Panc1 (cell line): ENCODE measurements at regions not wholly inside any gene's neighbourhood (a gene's known extent, or its start where the extent isn't known, plus 50 kb on each side); places are given as distances from the start of the nearest gene placed in this dataset.
"Not testable (repeated sequence)": the region's sequence is repeated elsewhere in the genome, so short reads cannot be mapped to it uniquely, and the experiment has no call there.

Source experiments
- ATAC-seq: fragments of 200-7000 bp; cut with Tn5 transposase; 2 replicates; pipeline ENCODE4 v1.9.1; 2020; ENCODE audit warnings: mild to moderate bottlenecking, moderate library complexity
- BruUV-seq: library from RNA; stranded (reverse); fragments of 400-500 nt; replicated peaks from 2 replicates; lab custom pipeline; 2021; lab: Mats Ljungman, UMichigan
- CTCF ChIA-PET: fragments of 300-600 bp; sonication (Branson Sonifier 250); formaldehyde crosslinking; loops from one replicate; lab custom pipeline; 2022; ENCODE audit warnings: antibody characterized with exemption; lab: Charles Lee
- POLR2A ChIA-PET: fragments of 300-600 bp; sonication (Branson Sonifier 250); formaldehyde crosslinking; loops from one replicate; lab custom pipeline; 2022; ENCODE audit warnings: antibody characterized with exemption; lab: Charles Lee
- DNase-seq: peaks from one replicate; pipeline ENCODE4 v3.0.0-alpha.2; 2010; ENCODE audit warnings: low read depth, low spot score
- H3K27ac ChIP-seq: 2 replicates; pipeline ENCODE4 v1.5.1; 2011; ENCODE audit warnings: mild to moderate bottlenecking, low read length, inconsistent platforms
- H3K27me3 ChIP-seq: fragments of 200-500 bp; sonication (Bioruptor generic); 2 replicates; pipeline ENCODE4 v1.6.0; 2014; ENCODE audit warnings: low read length, inconsistent platforms; ENCODE audit not compliant: control insufficient read depth, insufficient read depth
- H3K36me3 ChIP-seq: fragments of 200-500 bp; sonication (Bioruptor generic); 2 replicates; pipeline ENCODE4 v1.5.1; 2014; ENCODE audit warnings: inconsistent platforms, mild to moderate bottlenecking, low read length, moderate library complexity; ENCODE audit not compliant: control insufficient read depth, insufficient read depth
- H3K4me1 ChIP-seq: 2 replicates; pipeline ENCODE4 v1.5.1; 2011; ENCODE audit warnings: inconsistent platforms, mild to moderate bottlenecking, low read length, moderate library complexity; ENCODE audit not compliant: control insufficient read depth, insufficient read depth
- H3K4me3 ChIP-seq, 2 experiments: 2 replicates each; pipeline ENCODE4 v1.5.1; 2011 to 2012; ENCODE audit warnings: low read depth in 2 of 2, low read length in 2 of 2, mild to moderate bottlenecking in 2 of 2, inconsistent platforms in 1 of 2, moderate library complexity in 1 of 2
- H3K9me3 ChIP-seq: fragments of 200-500 bp; sonication (Bioruptor generic); 2 replicates; pipeline ENCODE4 v1.5.1; 2014; ENCODE audit warnings: low read depth, mild to moderate bottlenecking, inconsistent platforms, low read length, moderate library complexity; ENCODE audit not compliant: control insufficient read depth, insufficient read depth
- CTCF ChIP-seq: fragments of 450-650 bp; IDR thresholded peaks from 2 replicates; pipeline ENCODE4 v1.5.1; 2017; ENCODE audit warnings: mild to moderate bottlenecking
- POLR2AphosphoS5 ChIP-seq: IDR thresholded peaks from 2 replicates; pipeline ENCODE4 v1.6.1; 2012; ENCODE audit warnings: mild to moderate bottlenecking, low read depth, low read length, moderate library complexity
- SIN3A ChIP-seq: IDR thresholded peaks from 2 replicates; pipeline ENCODE4 v1.6.1; 2012; ENCODE audit warnings: low read depth, mild to moderate bottlenecking, low read length, moderate library complexity, borderline replicate concordance; ENCODE audit not compliant: insufficient read depth
- TCF7L2 ChIP-seq: IDR thresholded peaks from 2 replicates; pipeline ENCODE4 v1.6.1; 2011; ENCODE audit warnings: mild to moderate bottlenecking, low read depth, low read length, inconsistent platforms
- in situ Hi-C: cut with HindIII; loops from 2 replicates; pipeline ENCODE4 v1.10.0; 2016; ENCODE audit warnings: low sequenced_read_pairs, low pct_unique_long_range_greater_than_20kb
- intact Hi-C: fragments of 100-400 bp; cut with micrococcal nuclease; formaldehyde crosslinking; loops from one replicate; pipeline ENCODE4 v1.10.0; 2022; ENCODE audit not compliant: unreplicated experiment
- TF ChIP-seq, protein P1 (sequence below), 2 experiments: IDR thresholded peaks; 2 replicates each; pipeline ENCODE4 v1.6.1; 2011 to 2012; ENCODE audit warnings: low read depth in 2 of 2, control low read depth in 1 of 2, low read length in 1 of 2, mild to moderate bottlenecking in 1 of 2, moderate library complexity in 1 of 2; ENCODE audit not compliant: insufficient read depth in 1 of 2

DNA sequence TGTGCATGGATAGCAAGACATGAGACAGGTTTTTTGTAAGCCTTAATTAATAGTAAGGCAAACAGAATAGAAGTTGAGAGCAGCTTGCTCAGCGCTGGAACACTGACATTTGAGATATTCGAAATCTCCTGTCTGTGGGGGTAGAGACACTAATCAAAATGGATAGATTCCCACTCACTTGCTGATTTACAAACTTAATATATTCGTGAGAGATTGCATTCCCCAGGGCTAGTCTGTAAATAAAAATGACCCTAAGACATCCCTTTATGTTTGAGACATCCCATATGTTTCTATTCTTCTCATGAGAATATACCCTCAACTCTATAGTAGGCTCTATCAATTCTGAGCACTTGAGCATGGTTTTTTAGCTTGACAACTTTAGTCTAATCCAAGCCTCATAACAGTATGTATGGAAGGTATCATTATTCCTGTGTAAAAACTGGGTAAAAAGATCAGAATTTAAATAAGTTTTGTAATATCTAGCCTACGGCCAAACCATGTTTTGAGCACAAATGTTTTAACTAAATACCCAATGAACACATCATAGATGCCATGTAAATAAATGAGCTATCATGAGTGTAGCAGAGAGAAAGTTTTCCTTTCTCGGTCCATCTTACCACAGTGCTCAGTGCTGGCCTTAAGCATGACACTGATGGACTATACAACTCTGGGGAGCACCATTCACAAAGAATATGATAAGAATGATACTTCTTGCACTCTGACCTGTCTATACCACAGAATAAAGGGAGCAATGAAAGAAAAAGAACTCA, 609.2 kb downstream of the PSAT1 start:
- intact Hi-C loops = no loop called here
- in situ Hi-C loops = no loop called here
- ATAC-seq = no peak
- H3K9me3 ChIP-seq = no peaks in the 10 kb centered on the region
- H3K4me1 ChIP-seq = no peaks in the 10 kb centered on the region
- H3K27ac ChIP-seq = no peak overlapping the region
- ChIA-PET POLR2A (no interaction called here), CTCF (no interaction called here)
- no TSS peak for BruUV-seq
- DNase-seq = no peak
- TF ChIP-seq POLR2AphosphoS5 (no peak), CTCF (no peak), SIN3A (no peak), TCF7L2 (no peak)
- TF ChIP-seq, protein P1, sequence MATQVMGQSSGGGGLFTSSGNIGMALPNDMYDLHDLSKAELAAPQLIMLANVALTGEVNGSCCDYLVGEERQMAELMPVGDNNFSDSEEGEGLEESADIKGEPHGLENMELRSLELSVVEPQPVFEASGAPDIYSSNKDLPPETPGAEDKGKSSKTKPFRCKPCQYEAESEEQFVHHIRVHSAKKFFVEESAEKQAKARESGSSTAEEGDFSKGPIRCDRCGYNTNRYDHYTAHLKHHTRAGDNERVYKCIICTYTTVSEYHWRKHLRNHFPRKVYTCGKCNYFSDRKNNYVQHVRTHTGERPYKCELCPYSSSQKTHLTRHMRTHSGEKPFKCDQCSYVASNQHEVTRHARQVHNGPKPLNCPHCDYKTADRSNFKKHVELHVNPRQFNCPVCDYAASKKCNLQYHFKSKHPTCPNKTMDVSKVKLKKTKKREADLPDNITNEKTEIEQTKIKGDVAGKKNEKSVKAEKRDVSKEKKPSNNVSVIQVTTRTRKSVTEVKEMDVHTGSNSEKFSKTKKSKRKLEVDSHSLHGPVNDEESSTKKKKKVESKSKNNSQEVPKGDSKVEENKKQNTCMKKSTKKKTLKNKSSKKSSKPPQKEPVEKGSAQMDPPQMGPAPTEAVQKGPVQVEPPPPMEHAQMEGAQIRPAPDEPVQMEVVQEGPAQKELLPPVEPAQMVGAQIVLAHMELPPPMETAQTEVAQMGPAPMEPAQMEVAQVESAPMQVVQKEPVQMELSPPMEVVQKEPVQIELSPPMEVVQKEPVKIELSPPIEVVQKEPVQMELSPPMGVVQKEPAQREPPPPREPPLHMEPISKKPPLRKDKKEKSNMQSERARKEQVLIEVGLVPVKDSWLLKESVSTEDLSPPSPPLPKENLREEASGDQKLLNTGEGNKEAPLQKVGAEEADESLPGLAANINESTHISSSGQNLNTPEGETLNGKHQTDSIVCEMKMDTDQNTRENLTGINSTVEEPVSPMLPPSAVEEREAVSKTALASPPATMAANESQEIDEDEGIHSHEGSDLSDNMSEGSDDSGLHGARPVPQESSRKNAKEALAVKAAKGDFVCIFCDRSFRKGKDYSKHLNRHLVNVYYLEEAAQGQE (IDR thresholded peaks at IDR 0.05; ENCODE audit: insufficient read depth in 1 of 2, low read depth in 2 of 2, low read length in 1 of 2) = no peak
- no peaks in the 10 kb centered on the region for H3K27me3 ChIP-seq
- no peak overlapping the region for H3K4me3 ChIP-seq
- no peaks in the 10 kb centered on the region for H3K36me3 ChIP-seq

- TF ChIP-seq POLR2AphosphoS5 = no peak
- TF ChIP-seq CTCF = no peak
- TF ChIP-seq TCF7L2 = no peak
- no peak for TF ChIP-seq SIN3A
- no peaks in the 10 kb centered on the region for H3K27me3 ChIP-seq
- CTCF ChIA-PET = no interaction called here
- H3K4me3 ChIP-seq = no peak overlapping the region
- H3K4me1 ChIP-seq = no peaks in the 10 kb centered on the region
- intact Hi-C loops (no loop called here), in situ Hi-C loops (no loop called here)
- POLR2A ChIA-PET = no interaction called here
- DNase-seq (no peak), ATAC-seq (no peak)
- H3K27ac ChIP-seq = no peak overlapping the region
- no peaks in the 10 kb centered on the region for H3K9me3 ChIP-seq
- no TSS peak for BruUV-seq
- no peaks in the 10 kb centered on the region for H3K36me3 ChIP-seq
Measured at GRCh38 chr9:78909566-78909965, 612.6 kb downstream of the PSAT1 start.

DNA sequence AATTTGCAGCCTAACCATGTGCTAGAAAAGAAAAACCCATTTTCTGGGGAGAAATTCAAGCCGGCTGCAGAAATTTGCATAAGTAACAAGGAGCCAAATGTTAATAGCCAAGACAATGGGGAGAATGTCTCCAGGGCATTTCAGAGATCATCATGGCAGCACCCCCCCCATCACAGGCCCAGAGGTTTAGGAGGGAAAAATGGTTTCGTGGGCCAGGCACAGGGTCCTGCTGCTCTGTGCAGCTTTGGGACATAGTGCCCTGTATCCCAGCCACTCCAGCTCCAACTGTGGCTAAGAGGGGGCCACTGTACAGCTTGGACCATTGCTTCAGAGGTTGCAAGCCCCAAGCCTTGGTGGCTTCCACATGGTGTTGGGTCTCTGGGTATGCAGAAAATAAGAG, 620.0 kb downstream of the PSAT1 start:
- H3K9me3 ChIP-seq, H3K27me3 ChIP-seq, in situ Hi-C loops, POLR2A ChIA-PET, DNase-seq, H3K36me3 ChIP-seq, H3K27ac ChIP-seq, H3K4me3 ChIP-seq, ATAC-seq, H3K4me1 ChIP-seq, CTCF ChIA-PET, intact Hi-C loops, BruUV-seq: not testable (repeated sequence)
